Right lobe of liver (tissue), 6 donors: ENCODE measurements at regions not wholly inside any gene's neighbourhood (a gene's known extent, or its start where the extent isn't known, plus 50 kb on each side); places are given as distances from the start of the nearest gene placed in this dataset.

Experiments
- ATAC-seq, 4 donors: fragments of 200-7000 bp; cut with Tn5 transposase; one replicate each; pipeline ENCODE4 v1.9.1; 2020; ENCODE audit warnings: mild to moderate bottlenecking in 4 of 4, moderate library complexity in 4 of 4
- DNase-seq, 3 donors: peaks; one replicate each; pipeline ENCODE4 v3.0.0-alpha.2; 2020
- H3K27ac ChIP-seq, 3 donors: fragments of 200-600 bp; one replicate each; pipeline ENCODE4 v1.8.0; 2022
- H3K27me3 ChIP-seq, 2 donors: fragments of 200-600 bp; one replicate each; pipeline ENCODE4 v1.8.0; 2022
- H3K36me3 ChIP-seq, 4 donors: fragments of 200-600 bp; sonication (generic) in 1 of 4; one replicate each; pipeline versions ENCODE4 v1.5.1 to v1.8.0; 2017 to 2022; ENCODE audit warnings: control low read depth in 1 of 4
- H3K4me1 ChIP-seq, 4 donors: fragments of 200-600 bp; sonication (generic) in 1 of 4; one replicate each; pipeline versions ENCODE4 v1.5.1 to v1.8.0; 2017 to 2022; ENCODE audit warnings: control low read depth in 1 of 4
- H3K4me3 ChIP-seq, 3 donors: fragments of 200-600 bp; one replicate each; pipeline ENCODE4 v1.8.0; 2022
- H3K9me3 ChIP-seq, 4 donors: fragments of 200-600 bp; sonication (generic) in 1 of 4; one replicate each; pipeline versions ENCODE4 v1.5.1 to v1.8.0; 2017 to 2022; ENCODE audit warnings: control low read depth in 1 of 4
- POLR2A ChIP-seq: fragments of 450-650 bp; IDR thresholded peaks from one replicate; pipeline ENCODE4 v1.6.1; 2017; ENCODE audit warnings: antibody characterized with exemption, mild to moderate bottlenecking
- WGBS: methylation state at CpG from one replicate; pipeline ENCODE4 v1.1.6; 2018; ENCODE audit warnings: low coverage, low lambda C conversion rate; ENCODE audit not compliant: insufficient coverage; ENCODE audit errors: missing lambda C conversion rate; 5-methylcytosine and 5-hydroxymethylcytosine counted together
- intact Hi-C, 2 donors: fragments of 100-400 bp; cut with DNase I; formaldehyde crosslinking; loops; one replicate each; pipeline versions ENCODE4 v1.11.2 to v1.14.1; 2022
- TF ChIP-seq, protein P1 (sequence below), 4 donors: fragments of 200-600 bp in 3 of 4; fragments of 450-650 bp in 1 of 4; IDR thresholded peaks; one replicate each; pipeline versions ENCODE4 v1.5.1 to v1.8.0; 2016 to 2022; ENCODE audit warnings: antibody characterized with exemption in 4 of 4, mild to moderate bottlenecking in 2 of 4
- donor health status: DM: no; HTN: yes; CAD: no.
- donor health status: DM: no; HTN: no; CAD: no.
- donor health status: DM: no; HTN: no; CAD: no.
- donor health status: DM: no; HTN: yes; CAD: no.
- donor health status: DM: no; HTN: yes; CAD: no.

DNA sequence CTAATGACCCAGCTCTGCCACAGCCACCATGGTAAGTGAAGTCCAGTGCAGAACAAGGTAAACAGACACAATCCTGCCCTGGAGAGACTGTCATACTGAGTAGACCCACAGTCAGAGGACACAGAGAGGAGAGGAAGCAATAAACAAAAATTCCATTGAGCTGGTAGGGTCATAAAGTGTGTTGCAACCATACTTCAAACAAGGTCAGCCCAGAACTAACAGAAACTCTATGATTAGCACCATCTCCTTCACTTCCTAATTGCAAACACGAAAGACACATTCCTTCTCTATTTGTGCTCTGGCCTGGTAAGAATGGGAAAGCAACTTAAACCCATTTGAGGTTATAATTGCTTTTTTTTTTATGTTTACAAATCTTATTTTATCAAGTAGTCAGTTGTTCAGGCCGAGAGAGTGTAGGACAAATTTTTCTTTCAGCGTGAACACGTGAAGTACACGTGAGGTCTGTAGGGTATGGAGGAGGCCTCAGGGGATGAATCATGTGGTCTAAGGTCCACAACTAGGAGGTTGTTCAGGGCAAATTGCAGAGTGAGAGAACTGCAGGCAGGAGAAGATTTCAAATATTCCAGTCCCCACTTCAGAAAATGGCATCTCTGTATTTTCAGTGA, 71.4 kb upstream of the GLS start:
- TF ChIP-seq, protein P1, sequence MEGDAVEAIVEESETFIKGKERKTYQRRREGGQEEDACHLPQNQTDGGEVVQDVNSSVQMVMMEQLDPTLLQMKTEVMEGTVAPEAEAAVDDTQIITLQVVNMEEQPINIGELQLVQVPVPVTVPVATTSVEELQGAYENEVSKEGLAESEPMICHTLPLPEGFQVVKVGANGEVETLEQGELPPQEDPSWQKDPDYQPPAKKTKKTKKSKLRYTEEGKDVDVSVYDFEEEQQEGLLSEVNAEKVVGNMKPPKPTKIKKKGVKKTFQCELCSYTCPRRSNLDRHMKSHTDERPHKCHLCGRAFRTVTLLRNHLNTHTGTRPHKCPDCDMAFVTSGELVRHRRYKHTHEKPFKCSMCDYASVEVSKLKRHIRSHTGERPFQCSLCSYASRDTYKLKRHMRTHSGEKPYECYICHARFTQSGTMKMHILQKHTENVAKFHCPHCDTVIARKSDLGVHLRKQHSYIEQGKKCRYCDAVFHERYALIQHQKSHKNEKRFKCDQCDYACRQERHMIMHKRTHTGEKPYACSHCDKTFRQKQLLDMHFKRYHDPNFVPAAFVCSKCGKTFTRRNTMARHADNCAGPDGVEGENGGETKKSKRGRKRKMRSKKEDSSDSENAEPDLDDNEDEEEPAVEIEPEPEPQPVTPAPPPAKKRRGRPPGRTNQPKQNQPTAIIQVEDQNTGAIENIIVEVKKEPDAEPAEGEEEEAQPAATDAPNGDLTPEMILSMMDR (IDR thresholded peaks at IDR 0.05), result no peak
- TF ChIP-seq POLR2A, result peak; percentile 59
- ATAC-seq, result peak; percentile 73 to 81 (median 74)
- peak overlapping the region in 1 of 3 donors; percentile 27 for H3K27ac ChIP-seq

DNA sequence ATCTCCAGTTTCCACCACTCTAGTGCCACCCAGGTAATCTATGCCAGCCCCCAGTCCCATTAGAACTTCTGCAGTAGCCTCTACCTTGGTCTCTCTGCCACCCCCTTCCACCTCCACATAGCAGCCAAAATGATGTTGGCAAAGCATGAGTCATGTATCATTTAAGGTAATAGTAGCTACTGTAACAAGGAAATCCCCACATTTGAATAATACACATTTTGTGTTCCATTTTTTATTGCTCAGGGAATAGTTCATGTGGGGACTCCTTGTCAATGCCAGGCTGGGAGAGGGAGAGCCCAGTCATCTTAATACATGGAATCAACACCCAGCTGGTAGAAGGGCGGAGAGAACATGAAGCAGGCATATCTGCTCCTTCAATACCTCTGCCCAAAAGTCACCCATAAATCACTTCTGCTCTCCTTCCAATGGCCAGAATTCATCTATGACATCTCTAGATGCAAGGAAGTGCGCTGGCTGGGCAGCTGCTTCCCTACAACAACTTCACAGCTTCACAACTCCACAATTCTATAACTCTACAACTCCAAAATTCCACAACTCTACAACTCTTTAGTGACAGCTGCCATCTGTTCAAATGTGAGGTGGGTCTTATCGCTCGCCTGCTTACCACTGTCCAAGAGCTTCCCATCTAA, 70.6 kb upstream of the GLS start:
- intact Hi-C loops, result no loop called here
- peak in 1 of 4 donors; percentile 40 for ATAC-seq
- H3K4me3 ChIP-seq, result no peak overlapping the region
- no peak for TF ChIP-seq POLR2A
- TF ChIP-seq, protein P1 (IDR thresholded peaks at IDR 0.05), result no peak
- DNase-seq, result no peak
- peak overlapping the region in 1 of 3 donors; percentile 27 for H3K27ac ChIP-seq
- peaks cover 0 to 22% (median 0%) of the 10 kb centered on the region in 4 donors for H3K4me1 ChIP-seq
- no peaks in the 10 kb centered on the region for H3K27me3 ChIP-seq
- 49% methylated on average over 3 of the region's 4 CpGs for WGBS
- H3K9me3 ChIP-seq, result no peaks in the 10 kb centered on the region
- H3K36me3 ChIP-seq, result no peaks in the 10 kb centered on the region

More for the DNA sequence above, 71.4 kb upstream of the GLS start:
- Histone ChIP-seq H3K9me3 (no peaks in the 10 kb centered on the region), H3K4me1 (peaks cover 0 to 22% (median 0%) of the 10 kb centered on the region in 4 donors), H3K27me3 (no peaks in the 10 kb centered on the region), H3K36me3 (no peaks in the 10 kb centered on the region), H3K4me3 (no peak overlapping the region)
- no peak for DNase-seq
- intact Hi-C loops, result no loop called here
- WGBS, result 46% methylated on average over 5 of the region's 5 CpGs

DNA sequence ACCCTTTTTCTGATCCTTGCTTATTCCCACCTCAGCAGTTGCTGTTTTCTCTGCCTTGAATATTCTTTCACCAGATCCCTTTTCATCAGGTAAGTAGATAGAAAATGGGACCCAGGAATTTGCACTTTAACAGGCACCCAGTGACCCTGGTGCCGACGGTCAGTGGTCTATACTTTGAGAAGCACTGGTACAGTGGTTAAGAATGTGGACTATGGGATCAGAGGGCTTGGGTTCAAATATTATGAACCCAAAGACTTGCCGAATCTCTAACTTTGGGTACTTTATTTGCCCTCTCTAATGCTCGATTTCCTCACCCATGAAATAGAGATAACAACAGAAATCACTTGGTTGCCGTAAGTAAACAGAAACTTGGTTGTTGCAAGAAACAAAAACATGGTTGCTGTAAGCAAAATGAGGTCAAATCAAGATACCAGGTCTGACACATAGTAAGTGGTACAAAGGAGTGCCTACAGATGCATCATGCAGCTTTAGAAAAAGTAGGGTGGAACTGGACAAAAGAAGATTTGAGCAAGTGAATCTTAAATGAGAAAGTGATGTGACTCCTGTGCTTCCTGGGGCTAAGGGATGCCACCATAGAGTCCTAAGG, 69.5 kb upstream of the GLS start:
- DNase-seq (no peak), ATAC-seq (peak; percentile 19 to 53 (median 44))
- Histone ChIP-seq H3K9me3 (no peaks in the 10 kb centered on the region), H3K4me3 (no peak overlapping the region), H3K4me1 (peaks cover 0 to 22% (median 0%) of the 10 kb centered on the region in 4 donors), H3K27me3 (no peaks in the 10 kb centered on the region), H3K36me3 (no peaks in the 10 kb centered on the region), H3K27ac (peak overlapping the region in 1 of 3 donors; percentile 27)
- intact Hi-C loops, result no loop called here
- WGBS, result 22% methylated on average over 5 of the region's 5 CpGs
- TF ChIP-seq POLR2A, result peak; percentile 22
- TF ChIP-seq, protein P1 (IDR thresholded peaks at IDR 0.05), result no peak

DNA sequence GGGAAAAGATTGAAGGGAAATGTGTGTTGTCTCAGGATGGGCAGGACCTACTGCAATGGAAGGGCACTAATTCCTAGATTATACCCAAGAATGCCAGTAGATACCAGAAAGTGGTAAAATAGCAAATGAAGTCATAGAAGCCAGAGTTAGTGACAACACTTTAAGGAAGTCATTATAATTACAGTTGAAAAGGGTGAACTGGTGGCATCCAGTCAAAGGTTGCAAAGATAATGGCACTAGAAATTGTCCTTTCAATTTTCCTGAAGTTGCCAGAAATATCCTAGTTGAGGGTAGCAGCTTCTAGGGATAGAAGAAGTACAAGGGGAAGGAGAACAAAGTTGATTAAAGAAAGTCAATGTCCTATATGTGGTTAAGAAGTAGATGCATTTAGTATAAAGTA, 68.8 kb upstream of the GLS start:
- intact Hi-C loops, result no loop called here
- Histone ChIP-seq H3K36me3 (no peaks in the 10 kb centered on the region), H3K27me3 (no peaks in the 10 kb centered on the region), H3K4me3 (peak overlapping the region in 1 of 3 donors; percentile 14), H3K9me3 (no peaks in the 10 kb centered on the region), H3K4me1 (peaks cover 0 to 22% (median 0%) of the 10 kb centered on the region in 4 donors), H3K27ac (peak overlapping the region in 1 of 3 donors; percentile 27)
- DNase-seq, result no peak
- ATAC-seq, result no peak
- TF ChIP-seq POLR2A, result no peak
- TF ChIP-seq, protein P1 (IDR thresholded peaks at IDR 0.05), result no peak
